IMR-90 (cell line): ENCODE measurements at regions not wholly inside any gene's neighbourhood (a gene's known extent, or its start where the extent isn't known, plus 50 kb on each side); places are given as distances from the start of the nearest gene placed in this dataset.

Source experiments
- ATAC-seq: fragments of 200-7000 bp; cut with Tn5 transposase; 2 replicates; pipeline ENCODE4 v1.9.1; 2020; ENCODE audit warnings: low read depth, mild to moderate bottlenecking, moderate library complexity
- BruUV-seq: library from RNA; stranded (reverse); fragments of 400-500 nt; replicated peaks from 2 replicates; lab custom pipeline; 2021; lab: Mats Ljungman, UMichigan
- CTCF ChIA-PET: fragments of 300-600 bp; formaldehyde crosslinking; extraction: SDS; loops from one replicate; lab custom pipeline; 2021; ENCODE audit warnings: antibody characterized with exemption; lab: Yijun Ruan, JAX
- POLR2A ChIA-PET: fragments of 300-600 bp; sonication (Branson Sonifier 250); formaldehyde crosslinking; loops from one replicate; lab custom pipeline; 2022; ENCODE audit warnings: antibody characterized with exemption; ENCODE audit not compliant: unreplicated experiment; lab: Charles Lee
- DNase-seq: peaks from one replicate; pipeline ENCODE4 v3.0.0; 2013
- H2AFZ ChIP-seq: replicated peaks from 2 replicates; pipeline ENCODE3; 2013; ENCODE audit warnings: low read length, mild to moderate bottlenecking; ENCODE audit not compliant: poor library complexity
- H2AK5ac ChIP-seq: 2 replicates; pipeline ENCODE4 v1.6.1; 2013; ENCODE audit warnings: low read depth, low read length, inconsistent platforms
- H2AK9ac ChIP-seq: replicated peaks from 2 replicates; pipeline ENCODE3; 2013; ENCODE audit warnings: mild to moderate bottlenecking, low read depth, low read length, moderate library complexity; ENCODE audit not compliant: poor library complexity
- H2BK120ac ChIP-seq: 2 replicates; pipeline ENCODE4 v1.6.1; 2013; ENCODE audit warnings: low read depth, low read length, inconsistent platforms
- H2BK15ac ChIP-seq: 3 replicates; pipeline ENCODE4 v1.6.1; 2013; ENCODE audit warnings: low read depth, low read length, inconsistent platforms
- H2BK20ac ChIP-seq: 2 replicates; pipeline ENCODE4 v1.6.1; 2013; ENCODE audit warnings: low read depth, mild to moderate bottlenecking, inconsistent platforms, low read length, moderate library complexity
- H2BK5ac ChIP-seq: 2 replicates; pipeline ENCODE4 v1.6.1; 2013; ENCODE audit warnings: mild to moderate bottlenecking, low read depth, low read length, inconsistent platforms; ENCODE audit not compliant: poor library complexity, severe bottlenecking
- H3K14ac ChIP-seq: replicated peaks from 2 replicates; pipeline ENCODE4 v1.6.1; 2013; ENCODE audit warnings: low read depth, low read length, inconsistent platforms
- H3K18ac ChIP-seq: 2 replicates; pipeline ENCODE4 v1.6.1; 2013; ENCODE audit warnings: low read depth, low read length, control low read depth
- H3K23ac ChIP-seq: 2 replicates; pipeline ENCODE4 v1.6.1; 2013; ENCODE audit warnings: low read depth, low read length, inconsistent platforms
- H3K27ac ChIP-seq: 2 replicates; pipeline ENCODE4 v1.5.1; 2013; ENCODE audit warnings: mild to moderate bottlenecking, control low read depth, low read length; ENCODE audit not compliant: insufficient read depth
- H3K27me3 ChIP-seq: 2 replicates; pipeline ENCODE4 v1.6.1; 2013; ENCODE audit warnings: low read length; ENCODE audit not compliant: control insufficient read depth, insufficient read depth
- H3K36me3 ChIP-seq: 2 replicates; pipeline ENCODE4 v1.6.1; 2013; ENCODE audit warnings: low read length, mixed read lengths; ENCODE audit not compliant: control insufficient read depth, insufficient read depth
- H3K4ac ChIP-seq: 2 replicates; pipeline ENCODE4 v1.6.1; 2013; ENCODE audit warnings: low read depth, low read length, inconsistent platforms
- H3K4me1 ChIP-seq: 2 replicates; pipeline ENCODE4 v1.6.1; 2013; ENCODE audit warnings: low read length, mixed read lengths; ENCODE audit not compliant: control insufficient read depth, insufficient read depth
- H3K4me2 ChIP-seq: 2 replicates; pipeline ENCODE4 v1.6.1; 2013; ENCODE audit warnings: low read depth, mild to moderate bottlenecking, control low read depth, low read length, moderate library complexity
- H3K4me3 ChIP-seq: 2 replicates; pipeline ENCODE4 v1.5.1; 2013; ENCODE audit warnings: low read depth, mild to moderate bottlenecking, control low read depth, low read length, moderate library complexity; ENCODE audit not compliant: insufficient read depth
- H3K56ac ChIP-seq: 2 replicates; pipeline ENCODE4 v1.6.1; 2013; ENCODE audit warnings: low read length, inconsistent platforms; ENCODE audit not compliant: insufficient read depth; ENCODE audit errors: extremely low read depth
- H3K79me1 ChIP-seq, 2 experiments: 2 replicates each; pipeline ENCODE4 v1.6.1; 2013; ENCODE audit warnings: low read length in 2 of 2, inconsistent platforms in 1 of 2, low read depth in 1 of 2
- H3K9ac ChIP-seq: 2 replicates; pipeline ENCODE4 v1.6.1; 2013; ENCODE audit warnings: low read depth, low read length, control low read depth
- H3K9me1 ChIP-seq: 2 replicates; pipeline ENCODE4 v1.6.1; 2013; ENCODE audit warnings: low read length, inconsistent platforms; ENCODE audit not compliant: insufficient read depth
- H3K9me3 ChIP-seq: 2 replicates; pipeline ENCODE4 v1.6.1; 2013; ENCODE audit warnings: low read length; ENCODE audit not compliant: control insufficient read depth, insufficient read depth
- H4K20me1 ChIP-seq: 2 replicates; pipeline ENCODE4 v1.6.1; 2013; ENCODE audit warnings: low read length, inconsistent platforms; ENCODE audit not compliant: insufficient read depth
- H4K5ac ChIP-seq: 2 replicates; pipeline ENCODE4 v1.6.1; 2013; ENCODE audit warnings: mild to moderate bottlenecking, low read depth, low read length, control low read depth
- H4K8ac ChIP-seq, 2 experiments: 2 replicates each; pipeline ENCODE4 v1.6.1; 2013; ENCODE audit warnings: low read depth in 2 of 2, low read length in 2 of 2, control low read depth in 1 of 2, inconsistent platforms in 1 of 2
- H4K91ac ChIP-seq: 2 replicates; pipeline ENCODE4 v1.6.1; 2013; ENCODE audit warnings: low read depth, low read length, inconsistent platforms; ENCODE audit not compliant: insufficient read depth
- CHD1 ChIP-seq: IDR thresholded peaks from 2 replicates; pipeline ENCODE4 v1.6.1; 2012; ENCODE audit warnings: low read depth, low read length, improper control_type of control experiment
- NFE2L2 ChIP-seq: fragments of 150-350 bp; IDR thresholded peaks from 2 replicates; pipeline ENCODE4 v1.6.1; 2016; ENCODE audit warnings: low read depth, mild to moderate bottlenecking, low read length
- POLR2A ChIP-seq: IDR thresholded peaks from 2 replicates; pipeline ENCODE4 v1.6.1; 2012; ENCODE audit warnings: mild to moderate bottlenecking, low read depth, low read length
- RCOR1 ChIP-seq: IDR thresholded peaks from 2 replicates; pipeline ENCODE4 v1.6.1; 2012; ENCODE audit warnings: mild to moderate bottlenecking, low read length, improper control_type of control experiment; ENCODE audit not compliant: insufficient replicate concordance
- WGBS, 2 experiments: methylation state at CpG; one replicate each; pipeline versions ENCODE4 v1.1.5 to v1.1.7; 2013; ENCODE audit warnings: missing lambda C conversion rate in 2 of 2; ENCODE audit not compliant: insufficient read length in 1 of 2; ENCODE audit errors: extremely low coverage in 2 of 2; 5-methylcytosine and 5-hydroxymethylcytosine counted together
- dilution Hi-C: fragments of 300-500 bp; cut with HindIII; formaldehyde crosslinking; loops from one replicate; pipeline ENCODE4 v1.14.3; 2018; ENCODE audit warnings: low sequenced_read_pairs; ENCODE audit not compliant: unreplicated experiment
- in situ Hi-C: fragments of 300-500 bp; cut with MboI; formaldehyde crosslinking; loops from 3 replicates; pipeline ENCODE4 v1.14.3; 2019; ENCODE audit warnings: low sequenced_read_pairs, inconsistent platforms, mixed read lengths
- intact Hi-C: fragments of 100-400 bp; cut with micrococcal nuclease; formaldehyde crosslinking; loops from 2 replicates; pipeline ENCODE4 v1.10.0; 2022

DNA sequence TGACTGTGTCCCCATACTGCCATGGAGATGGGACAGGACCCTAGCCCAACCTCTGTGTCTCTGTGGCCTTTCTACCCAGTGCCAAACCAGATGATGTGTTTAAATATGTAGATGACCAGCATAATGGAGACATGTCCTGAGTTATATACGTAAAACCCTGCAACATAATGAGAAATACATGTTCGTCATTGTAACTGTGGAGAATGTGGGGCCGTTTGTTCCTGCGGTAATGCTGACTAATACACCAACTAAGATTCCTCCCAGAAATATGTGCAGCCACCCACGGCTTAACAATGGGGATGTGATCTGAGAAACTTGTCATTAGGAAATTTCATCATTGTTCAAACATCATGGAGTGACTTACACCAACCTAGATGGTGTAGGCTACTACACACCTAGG lies 71.7 kb upstream of the SIM2 start:
- no peak overlapping the region for H3K9ac ChIP-seq
- intact Hi-C loops = no loop called here
- no peaks in the 10 kb centered on the region for H4K20me1 ChIP-seq
- no peak overlapping the region for H2BK120ac ChIP-seq
- no peaks in the 10 kb centered on the region; the same call in 1 of the 2 replicates for H3K9me1 ChIP-seq
- no peak overlapping the region for H3K23ac ChIP-seq
- H3K14ac ChIP-seq = no peak overlapping the region; the same call in 1 of the 2 replicates
- no peaks in the 10 kb centered on the region; the same call in 1 of the 2 replicates for H3K4me1 ChIP-seq
- peak; percentile 41 for DNase-seq
- H4K8ac ChIP-seq = no peak overlapping the region; a peak in 1 of 4 replicates
- no peaks in the 10 kb centered on the region for H3K36me3 ChIP-seq
- no peak overlapping the region for H2AK5ac ChIP-seq
- in situ Hi-C loops = no loop called here
- no peak overlapping the region for H3K56ac ChIP-seq
- peaks cover 12% of the 10 kb centered on the region for H3K27me3 ChIP-seq
- H2AK9ac ChIP-seq = no peak overlapping the region
- H4K91ac ChIP-seq = no peak overlapping the region
- ATAC-seq = no peak
- no peak overlapping the region for H4K5ac ChIP-seq
- dilution Hi-C loops = no loop called here
- no peak overlapping the region for H3K27ac ChIP-seq
- POLR2A ChIA-PET = no interaction called here
- no peak overlapping the region for H2AFZ ChIP-seq
- no peak overlapping the region for H2BK15ac ChIP-seq
- no peak overlapping the region for H3K18ac ChIP-seq
- no peak overlapping the region for H3K4me3 ChIP-seq
- H3K79me1 ChIP-seq = no peaks in the 10 kb centered on the region
- TF ChIP-seq NFE2L2 = no peak
- no peak for TF ChIP-seq POLR2A
- TF ChIP-seq CHD1 = no peak
- no peak for TF ChIP-seq RCOR1
- H3K9me3 ChIP-seq = 0 out of 2 replicates have a peak, but pooled peaks cover 2% of the 10 kb centered on the region
- H2BK20ac ChIP-seq = no peak overlapping the region
- H2BK5ac ChIP-seq = no peak overlapping the region
- no TSS peak for BruUV-seq
- WGBS, 2 experiments = no CpG with 5 or more reads among the region's 5 CpGs
- CTCF ChIA-PET = interaction anchor here (0.6 kb wide), 1 partner anchor 120 kb away, joined by 9 read pairs; no protein-coding TSS in a partner anchor
- no peak overlapping the region for H3K4ac ChIP-seq
- H3K4me2 ChIP-seq = no peak overlapping the region
